SK-N-DZ (cell line): ENCODE measurements at regions not wholly inside any gene's neighbourhood (a gene's known extent, or its start where the extent isn't known, plus 50 kb on each side); places are given as distances from the start of the nearest gene placed in this dataset.
A peak's percentile ranks its signal among the peaks of the same experiment; 100 is the strongest.
"Not testable (repeated sequence)": the region's sequence is repeated elsewhere in the genome, so short reads cannot be mapped to it uniquely, and the experiment has no call there.

Experiments used
- DNase-seq: peaks from one replicate; pipeline ENCODE4 v3.0.0-alpha.2; 2015; ENCODE audit warnings: low spot score

- not testable (repeated sequence) for DNase-seq
These were observed 465.3 kb downstream of the TMEM121 start for GRCh38 chr14:105991677-105992076.

- DNase-seq: no peak
These were observed 467.4 kb downstream of the TMEM121 start for GRCh38 chr14:105993814-105994213.

- not testable (repeated sequence) for DNase-seq
These were observed 468.8 kb downstream of the TMEM121 start for GRCh38 chr14:105995011-105995710.

- DNase-seq: not testable (repeated sequence)
These were observed 472.2 kb downstream of the TMEM121 start for GRCh38 chr14:105998597-105998996.

GRCh38 chr14:105999361-106000028 is 473.1 kb downstream of the TMEM121 start:
- peak; percentile 8 for DNase-seq

- DNase-seq: not testable (repeated sequence)
These were observed 473.7 kb downstream of the TMEM121 start for GRCh38 chr14:106000029-106000511.

GRCh38 chr14:106001277-106001676 is 474.9 kb downstream of the TMEM121 start:
- not testable (repeated sequence) for DNase-seq

GRCh38 chr14:106003351-106003750 is 477.0 kb downstream of the TMEM121 start:
- DNase-seq: no peak

- DNase-seq: not testable (repeated sequence)
These were observed 478.8 kb downstream of the TMEM121 start for GRCh38 chr14:106004937-106005795.

- DNase-seq: not testable (repeated sequence)
These were observed 479.7 kb downstream of the TMEM121 start for GRCh38 chr14:106006043-106006442.

- not testable (repeated sequence) for DNase-seq
These were observed 480.3 kb downstream of the TMEM121 start for GRCh38 chr14:106006716-106007115.

GRCh38 chr14:106010783-106011182 is 484.4 kb downstream of the TMEM121 start:
- DNase-seq: no peak

GRCh38 chr14:106011631-106012360 is 485.4 kb downstream of the TMEM121 start:
- peak; percentile 27 for DNase-seq

GRCh38 chr14:106012361-106012725 is 486.0 kb downstream of the TMEM121 start:
- not testable (repeated sequence) for DNase-seq

GRCh38 chr14:106013879-106014376 is 487.5 kb downstream of the TMEM121 start:
- DNase-seq: no peak

GRCh38 chr14:106017952-106018351 is 491.6 kb downstream of the TMEM121 start:
- DNase-seq: not testable (repeated sequence)

- DNase-seq: no peak
These were observed 495.4 kb downstream of the TMEM121 start for GRCh38 chr14:106021832-106022231.

GRCh38 chr14:106022648-106023047 is 496.3 kb downstream of the TMEM121 start:
- not testable (repeated sequence) for DNase-seq

GRCh38 chr14:106023411-106023810 is 497.0 kb downstream of the TMEM121 start:
- DNase-seq: no peak

GRCh38 chr14:106024983-106025604 is 498.7 kb downstream of the TMEM121 start:
- DNase-seq: no peak

GRCh38 chr14:106026026-106026425 is 499.6 kb downstream of the TMEM121 start:
- no peak for DNase-seq
